Fibroblast of lung (primary cell): ENCODE measurements at regions not wholly inside any gene's neighbourhood (a gene's known extent, or its start where the extent isn't known, plus 50 kb on each side); places are given as distances from the start of the nearest gene placed in this dataset.

Experiments
- DNase-seq, 2 donors: peaks; one replicate each; pipeline versions ENCODE4 v3.0.0 to v3.0.0-alpha.2; 2010; ENCODE audit warnings: low read depth in 2 of 2
- H2AFZ ChIP-seq: 2 replicates; pipeline ENCODE4 v1.5.1; 2012; ENCODE audit warnings: low read length, control low read depth, inconsistent platforms
- H3K27ac ChIP-seq: 2 replicates; pipeline ENCODE4 v1.5.1; 2011; ENCODE audit warnings: low read length, control low read depth; ENCODE audit not compliant: insufficient read depth
- H3K27me3 ChIP-seq: 2 replicates; pipeline ENCODE4 v1.5.1; 2011; ENCODE audit warnings: mild to moderate bottlenecking, low read length; ENCODE audit not compliant: control insufficient read depth, insufficient read depth
- H3K36me3 ChIP-seq: 2 replicates; pipeline ENCODE4 v1.5.1; 2011; ENCODE audit warnings: low read length; ENCODE audit not compliant: control insufficient read depth, insufficient read depth
- H3K4me1 ChIP-seq: 2 replicates; pipeline ENCODE4 v1.5.1; 2011; ENCODE audit warnings: low read length; ENCODE audit not compliant: control insufficient read depth, insufficient read depth; ENCODE audit errors: extremely low read depth
- H3K4me2 ChIP-seq: 2 replicates; pipeline ENCODE4 v1.5.1; 2011; ENCODE audit warnings: low read length, control low read depth; ENCODE audit not compliant: insufficient read depth; ENCODE audit errors: extremely low read depth
- H3K4me3 ChIP-seq, 4 experiments: fragments of 200-600 bp in 1 of 4; sonication (generic) in 1 of 4; replicated peaks in 1 of 4; 2 replicates each; pipeline ENCODE4 v1.5.1; 2011 to 2016; ENCODE audit warnings: low read length in 4 of 4, low read depth in 3 of 4, mild to moderate bottlenecking in 3 of 4, control low read depth in 2 of 4, inconsistent platforms in 1 of 4, mixed read lengths in 1 of 4; ENCODE audit not compliant: insufficient read depth in 1 of 4; ENCODE audit errors: control extremely low read depth in 1 of 4
- H3K79me2 ChIP-seq: 2 replicates; pipeline ENCODE4 v1.5.1; 2012; ENCODE audit warnings: mild to moderate bottlenecking, low read length, inconsistent platforms; ENCODE audit not compliant: control insufficient read depth, insufficient read depth
- H3K9ac ChIP-seq: 2 replicates; pipeline ENCODE4 v1.5.1; 2011; ENCODE audit warnings: mild to moderate bottlenecking, low read length, control low read depth; ENCODE audit not compliant: insufficient read depth
- H3K9me3 ChIP-seq: 2 replicates; pipeline ENCODE4 v1.5.1; 2012; ENCODE audit warnings: low read depth, low read length; ENCODE audit not compliant: control insufficient read depth, insufficient read depth
- H4K20me1 ChIP-seq: 2 replicates; pipeline ENCODE4 v1.5.1; 2011; ENCODE audit warnings: low read length; ENCODE audit not compliant: control insufficient read depth, insufficient read depth; ENCODE audit errors: extremely low read depth
- CTCF ChIP-seq, 2 donors: IDR thresholded peaks in 1 of 2; conservative IDR thresholded peaks in 1 of 2; 1 replicate in 1 of 2; 2 replicates in 1 of 2; pipeline ENCODE4 v1.5.1; 2011 to 2012; ENCODE audit warnings: low read length in 2 of 2, control low read depth in 1 of 2, inconsistent platforms in 1 of 2, low read depth in 1 of 2, mild to moderate bottlenecking in 1 of 2
- EZH2 ChIP-seq: IDR thresholded peaks from 2 replicates; pipeline ENCODE4 v1.5.1; 2012; ENCODE audit warnings: low read length, control low read depth, mild to moderate bottlenecking; ENCODE audit errors: missing control alignments

GRCh38 chr4:108450236-108450898 lies 170.0 kb upstream of the RPL34 start:
- no peak for DNase-seq
- H3K4me2 ChIP-seq = no peak overlapping the region
- no peak overlapping the region for H3K4me3 ChIP-seq
- TF ChIP-seq EZH2 (no peak), CTCF (conservative IDR thresholded peaks at IDR 0.05 in 1 of 2, IDR thresholded peaks at IDR 0.05 in 1 of 2; ENCODE audit: low read depth in 1 of 2, low read length in 2 of 2) (no peak)
- H3K27ac ChIP-seq = no peak overlapping the region
- H3K4me1 ChIP-seq = no peaks in the 10 kb centered on the region
- peaks cover 5% of the 10 kb centered on the region for H3K27me3 ChIP-seq
- no peaks in the 10 kb centered on the region for H3K9me3 ChIP-seq
- H3K36me3 ChIP-seq = no peaks in the 10 kb centered on the region
- no peak overlapping the region for H3K9ac ChIP-seq
- H4K20me1 ChIP-seq = no peaks in the 10 kb centered on the region
- no peak overlapping the region for H2AFZ ChIP-seq
- H3K79me2 ChIP-seq = no peaks in the 10 kb centered on the region

GRCh38 chr4:108449129-108449528 lies 171.2 kb upstream of the RPL34 start:
- H3K27ac ChIP-seq = no peak overlapping the region
- no peak overlapping the region for H3K9ac ChIP-seq
- H3K36me3 ChIP-seq = no peaks in the 10 kb centered on the region
- no peaks in the 10 kb centered on the region for H3K79me2 ChIP-seq
- no peak overlapping the region for H3K4me2 ChIP-seq
- TF ChIP-seq CTCF (conservative IDR thresholded peaks at IDR 0.05 in 1 of 2, IDR thresholded peaks at IDR 0.05 in 1 of 2; ENCODE audit: low read depth in 1 of 2, low read length in 2 of 2) (no peak), EZH2 (no peak)
- H3K4me3 ChIP-seq = no peak overlapping the region
- DNase-seq = no peak
- no peaks in the 10 kb centered on the region for H3K9me3 ChIP-seq
- no peaks in the 10 kb centered on the region for H3K4me1 ChIP-seq
- H2AFZ ChIP-seq = no peak overlapping the region
- no peaks in the 10 kb centered on the region for H3K27me3 ChIP-seq
- H4K20me1 ChIP-seq = no peaks in the 10 kb centered on the region

- DNase-seq = no peak
- Histone ChIP-seq H3K79me2 (no peaks in the 10 kb centered on the region), H2AFZ (no peak overlapping the region), H3K36me3 (no peaks in the 10 kb centered on the region), H3K4me2 (no peak overlapping the region), H4K20me1 (no peaks in the 10 kb centered on the region), H3K9ac (no peak overlapping the region), H3K27me3 (no peaks in the 10 kb centered on the region), H3K27ac (no peak overlapping the region), H3K4me1 (no peaks in the 10 kb centered on the region), H3K9me3 (no peaks in the 10 kb centered on the region), H3K4me3 (no peak overlapping the region)
- TF ChIP-seq EZH2 = no peak
- no peak for TF ChIP-seq CTCF (conservative IDR thresholded peaks at IDR 0.05 in 1 of 2, IDR thresholded peaks at IDR 0.05 in 1 of 2; ENCODE audit: low read depth in 1 of 2, low read length in 2 of 2)
These were observed 173.8 kb upstream of the RPL34 start for GRCh38 chr4:108446556-108446955.
